GM21723 (cell line): ENCODE measurements at regions not wholly inside any gene's neighbourhood (a gene's known extent, or its start where the extent isn't known, plus 50 kb on each side); places are given as distances from the start of the nearest gene placed in this dataset.
"Not testable (repeated sequence)": the region's sequence is repeated elsewhere in the genome, so short reads cannot be mapped to it uniquely, and the experiment has no call there.

Experiments
- ATAC-seq: cut with Tn5 transposase; IDR thresholded peaks from one replicate; pipeline ENCODE4 v1.9.1; 2021; ENCODE audit warnings: mild to moderate bottlenecking, moderate library complexity; ENCODE audit not compliant: unreplicated experiment

DNA sequence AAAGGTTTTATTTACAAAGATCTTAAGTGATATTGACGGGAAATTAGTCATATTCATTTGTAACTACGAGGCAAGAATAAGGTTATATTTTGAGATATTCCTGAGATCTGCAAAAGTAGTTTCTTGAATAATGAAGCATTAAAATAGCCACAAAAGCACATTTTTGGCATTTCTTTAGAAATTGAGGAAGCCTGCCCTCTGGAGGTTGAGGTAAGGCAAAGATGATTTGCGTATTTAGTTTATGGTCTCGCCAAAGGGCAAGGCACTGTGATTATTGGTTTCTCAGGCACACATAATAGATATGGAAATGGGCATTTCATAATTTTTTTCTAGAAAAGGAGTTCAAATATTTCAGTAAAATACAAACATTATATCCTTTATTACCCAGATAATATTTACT lies 143.7 kb upstream of the RPRM start:
- no peak for ATAC-seq

DNA sequence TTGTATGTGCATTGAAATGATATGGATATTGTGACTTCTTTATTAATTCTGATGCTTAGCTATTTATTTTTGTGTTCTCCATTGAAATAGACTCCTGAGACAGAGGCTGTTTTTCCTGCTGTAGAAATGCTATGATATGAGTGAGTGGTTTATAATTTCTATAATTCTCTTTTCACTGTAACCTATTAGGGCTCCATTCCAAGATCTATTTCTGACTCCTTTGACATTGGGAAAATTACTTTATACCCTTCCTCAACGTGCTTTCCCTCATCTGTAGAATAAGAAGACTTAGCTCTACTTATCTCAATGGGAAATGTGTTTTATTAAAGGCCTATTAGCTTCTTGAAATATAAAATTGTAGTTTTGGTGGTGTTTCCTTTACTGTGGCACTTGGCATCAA lies 144.5 kb upstream of the RPRM start:
- no peak for ATAC-seq

DNA sequence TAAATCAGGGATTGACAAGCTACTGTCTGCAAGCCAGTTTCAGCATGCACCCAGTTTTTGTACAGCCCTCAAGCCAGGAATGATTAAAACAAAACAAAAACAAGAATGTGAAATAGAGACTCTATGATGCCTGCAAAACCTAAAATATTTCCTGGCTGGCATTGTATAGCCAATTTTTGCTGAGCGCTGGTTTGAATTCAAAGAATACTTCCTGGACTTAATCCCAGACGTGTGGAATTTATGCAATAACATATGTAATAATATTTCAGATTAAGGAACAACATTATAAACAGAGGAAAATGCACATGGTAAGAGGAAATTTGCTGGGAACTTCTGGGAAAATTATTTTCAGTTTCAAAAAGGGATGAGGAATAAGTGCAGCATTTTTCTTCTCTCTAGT lies 148.1 kb upstream of the RPRM start:
- ATAC-seq, result no peak

DNA sequence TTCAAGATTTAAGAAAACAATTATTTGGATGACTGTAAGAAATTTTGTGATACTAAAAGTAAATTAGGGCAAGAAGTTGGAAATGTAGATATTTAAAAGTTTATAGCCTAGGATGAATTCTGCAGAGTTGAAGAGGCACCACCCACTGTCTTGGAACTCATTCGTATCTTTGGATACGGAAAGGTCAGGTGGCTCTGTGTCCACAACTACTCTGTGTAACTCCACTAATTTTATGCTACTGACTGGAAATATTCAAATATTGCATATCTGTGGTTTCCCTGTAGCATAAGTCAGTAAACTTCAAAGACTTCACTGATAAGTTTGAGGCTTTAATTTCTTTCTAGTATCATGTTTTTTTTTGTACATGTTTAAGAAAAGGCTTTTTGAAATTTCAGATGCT lies 156.9 kb upstream of the RPRM start:
- no peak for ATAC-seq

DNA sequence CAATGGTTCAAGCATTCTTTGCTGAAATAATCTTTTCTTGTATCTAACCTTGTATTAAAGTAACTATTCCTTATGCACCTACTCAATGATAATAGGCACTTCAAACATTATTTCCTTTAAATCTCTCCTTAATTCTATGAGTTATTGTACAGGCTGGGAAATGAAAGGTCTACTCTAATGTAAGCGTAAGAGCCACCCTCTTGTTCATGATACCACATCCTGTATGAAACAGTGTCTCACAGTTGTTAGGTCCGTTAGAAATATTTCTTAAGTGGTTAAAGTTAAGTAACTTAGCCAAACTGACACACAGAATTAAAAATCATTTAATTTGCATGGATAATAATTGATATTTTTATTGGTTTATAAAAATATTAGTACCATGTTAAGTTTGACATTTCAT lies 162.5 kb upstream of the RPRM start:
- ATAC-seq, result no peak

DNA sequence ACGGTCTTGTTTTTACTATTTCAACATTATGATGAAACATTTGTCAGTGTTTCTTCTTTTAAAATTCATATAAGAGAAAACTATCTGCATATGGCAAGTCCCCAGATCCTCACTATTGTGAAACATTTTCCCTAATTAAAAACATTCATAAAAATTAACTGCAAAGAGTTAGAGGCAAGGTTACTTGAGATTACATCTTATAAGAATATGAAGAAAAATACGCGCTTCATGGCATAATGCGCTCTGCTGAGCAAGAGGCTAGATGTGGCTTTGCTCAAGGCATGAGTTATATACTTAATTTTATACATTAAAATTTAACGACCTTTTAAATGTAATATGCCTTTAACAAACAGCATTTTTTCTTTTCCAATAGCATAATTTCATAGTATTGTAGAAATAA lies 166.4 kb upstream of the RPRM start:
- no peak for ATAC-seq

DNA sequence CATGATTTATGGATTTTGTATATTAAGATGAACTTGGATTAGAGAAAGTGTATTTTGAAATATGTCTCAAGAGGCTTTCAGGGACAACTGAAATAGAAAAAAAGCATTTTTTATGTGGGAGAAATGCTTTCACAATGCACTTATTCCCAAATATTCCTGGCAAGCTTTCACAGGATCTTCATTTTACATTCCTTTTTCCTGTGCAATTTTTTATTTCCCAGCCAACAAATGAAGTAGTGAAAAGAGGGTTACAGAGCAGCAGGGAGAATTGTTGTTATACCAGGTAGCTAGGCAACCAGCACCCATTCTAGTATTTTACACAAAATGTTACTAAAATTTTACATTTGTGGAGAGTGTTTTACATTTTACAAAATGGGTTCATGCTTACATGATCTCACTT lies 167.0 kb upstream of the RPRM start:
- no peak for ATAC-seq

DNA sequence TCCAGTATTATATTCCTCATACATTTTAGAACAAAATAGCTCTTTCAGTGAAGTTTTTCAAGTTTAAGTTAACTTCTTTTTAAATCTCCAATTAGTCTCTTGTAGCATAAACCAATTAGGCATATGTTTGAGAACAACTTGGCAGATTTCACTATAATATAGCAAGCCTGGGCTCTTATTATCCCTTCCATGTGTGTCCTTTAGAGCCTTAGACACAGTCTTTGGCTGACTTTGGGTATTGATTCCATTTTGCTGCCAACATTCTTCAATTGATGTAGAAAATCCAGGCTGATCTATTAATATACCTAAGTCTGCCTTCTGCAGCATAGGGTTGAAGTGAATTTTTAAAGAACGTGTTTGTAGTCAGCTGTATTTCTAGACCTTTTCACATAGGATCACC lies 179.1 kb upstream of the RPRM start:
- ATAC-seq, result no peak

DNA sequence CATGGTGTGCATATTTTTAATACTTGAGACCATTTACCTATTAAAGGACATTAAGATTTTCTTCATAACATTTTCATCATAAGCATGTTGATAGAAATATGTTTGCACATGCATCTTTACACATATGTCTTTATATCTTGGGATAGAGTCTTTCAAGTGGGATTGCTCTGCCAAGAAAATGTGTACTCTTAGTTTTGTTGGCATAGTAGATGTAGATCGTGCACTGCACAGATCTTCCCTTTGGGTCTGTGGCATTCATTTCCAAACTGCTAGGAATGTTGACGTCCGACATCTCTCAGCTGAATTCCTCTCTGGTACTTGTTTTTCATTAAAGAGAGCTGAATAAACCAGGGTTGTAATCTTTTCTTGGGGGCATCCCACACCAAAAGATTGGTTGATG lies 183.2 kb upstream of the RPRM start:
- no peak for ATAC-seq

DNA sequence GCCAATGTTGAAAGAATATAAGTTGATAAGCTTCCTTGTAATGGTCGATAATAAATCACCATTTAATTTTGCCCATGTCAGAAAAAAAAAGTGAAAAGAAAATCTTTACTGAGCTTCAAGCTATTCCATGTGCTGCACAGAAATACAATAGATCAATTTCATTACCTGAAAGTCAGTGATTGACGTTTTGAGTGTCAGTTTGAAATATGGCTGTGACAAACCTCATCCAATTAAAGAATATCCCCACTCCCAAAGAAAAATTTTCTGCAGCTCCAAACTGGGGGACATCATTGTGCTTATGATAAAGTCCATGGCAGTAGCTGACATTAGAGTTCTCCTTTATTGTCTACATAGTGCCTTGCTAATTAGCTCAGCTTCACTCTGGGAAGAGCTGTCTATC lies 184.8 kb upstream of the RPRM start:
- no peak for ATAC-seq

DNA sequence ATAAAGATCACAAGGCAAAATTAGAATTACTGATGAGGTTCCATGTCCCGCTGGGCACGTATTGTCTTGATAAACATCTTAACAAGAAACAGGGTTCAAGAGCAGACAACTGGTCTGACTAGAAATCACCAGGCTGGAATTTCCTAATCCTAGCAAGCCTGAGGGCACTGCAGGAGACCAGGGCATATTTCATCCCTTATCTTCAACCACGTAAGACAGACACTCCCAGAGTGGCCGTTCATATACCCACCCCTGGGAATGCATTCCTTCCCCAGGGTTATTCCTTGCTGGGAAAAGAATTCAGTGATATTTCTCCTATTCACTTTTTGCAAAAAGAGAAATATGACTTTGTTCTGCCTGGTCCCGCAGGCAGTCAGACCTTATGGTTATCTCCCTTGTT lies 185.4 kb upstream of the RPRM start:
- ATAC-seq, result not testable (repeated sequence)

DNA sequence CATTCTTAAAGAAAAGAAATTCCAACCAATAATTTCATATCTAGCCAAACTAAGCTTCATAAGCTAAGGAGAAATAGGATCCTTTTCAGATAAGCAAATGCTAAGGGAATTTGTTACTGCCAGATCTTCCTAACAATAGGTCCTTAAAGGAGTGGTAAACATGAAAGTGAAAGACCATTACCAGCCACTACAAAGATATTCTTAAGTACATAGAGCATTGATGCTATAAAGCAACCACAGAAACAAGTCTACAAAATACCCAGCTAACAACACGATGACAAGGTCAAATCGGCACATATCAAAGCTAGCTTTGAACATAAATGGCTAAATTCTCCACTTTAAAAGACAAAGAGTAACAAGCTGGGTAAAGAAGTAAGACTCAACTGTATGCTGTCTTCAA lies 188.9 kb upstream of the RPRM start:
- no peak for ATAC-seq

DNA sequence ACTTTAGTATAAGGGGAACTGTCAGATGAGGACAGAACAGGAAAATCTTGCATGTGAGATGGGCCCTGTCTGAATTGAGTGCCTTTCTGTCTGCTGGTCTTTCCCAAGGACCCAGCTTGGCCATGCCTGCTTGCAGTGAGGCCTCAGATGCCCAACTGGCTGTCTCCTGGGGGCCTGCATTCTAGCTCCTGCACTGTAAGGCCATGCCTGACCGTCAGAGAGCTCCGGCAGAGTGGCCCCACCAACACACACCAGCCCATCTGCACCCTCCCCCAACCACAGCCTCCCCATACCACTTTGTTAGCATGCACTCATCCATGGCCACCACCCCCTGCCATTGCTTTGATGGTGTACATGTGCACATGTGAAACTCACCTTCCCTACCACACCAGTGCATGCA lies 190.4 kb upstream of the RPRM start:
- no peak for ATAC-seq

DNA sequence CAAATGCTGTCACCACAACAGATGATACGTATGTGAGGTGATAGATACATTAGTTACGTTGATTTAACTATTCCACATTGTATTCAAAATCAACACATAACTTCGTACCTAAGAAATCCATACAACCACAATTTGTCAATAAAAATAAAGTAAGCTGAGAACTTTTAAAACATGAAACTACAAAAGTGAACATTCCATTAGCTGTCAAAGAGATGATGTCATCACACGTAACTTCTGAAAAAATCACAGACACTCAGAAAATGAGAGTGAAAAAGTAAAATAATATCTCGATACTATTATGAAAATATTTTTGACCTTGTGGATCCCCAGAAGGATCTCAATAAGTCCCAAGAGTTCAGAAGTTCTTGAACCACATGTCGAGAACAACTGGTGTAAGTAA lies 161.6 kb upstream of the GALNT13 start:
- no peak for ATAC-seq

DNA sequence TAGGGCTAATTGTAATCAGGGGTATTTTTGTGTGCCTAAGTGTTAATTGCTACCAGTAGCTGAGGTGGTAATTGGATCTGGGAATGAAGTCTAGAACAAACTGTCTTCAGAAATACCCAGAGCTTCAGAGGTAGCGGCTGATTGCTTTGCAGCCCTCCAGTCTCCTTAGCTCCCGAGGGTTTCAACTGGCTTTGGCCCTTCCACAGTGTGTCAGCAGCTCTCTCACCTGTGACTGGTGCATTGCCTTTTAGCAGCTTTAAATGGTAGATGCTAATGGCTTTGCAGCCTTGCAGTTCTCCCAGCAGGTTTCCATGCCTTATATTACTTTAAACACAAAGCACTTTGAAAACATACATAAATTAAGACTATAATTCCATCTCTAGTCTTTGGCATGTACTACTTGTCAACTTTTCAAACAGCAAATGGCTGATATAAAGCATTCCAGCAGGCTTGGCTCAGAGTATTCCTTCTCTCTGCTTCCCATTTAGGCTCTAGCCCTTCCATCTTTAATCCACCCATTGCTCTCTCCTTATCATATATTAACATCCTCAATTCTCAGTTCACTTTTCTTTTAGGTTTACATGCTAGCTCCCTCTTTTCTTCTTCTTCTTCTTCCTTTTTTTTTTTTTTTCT lies 156.4 kb upstream of the GALNT13 start:
- no peak for ATAC-seq

DNA sequence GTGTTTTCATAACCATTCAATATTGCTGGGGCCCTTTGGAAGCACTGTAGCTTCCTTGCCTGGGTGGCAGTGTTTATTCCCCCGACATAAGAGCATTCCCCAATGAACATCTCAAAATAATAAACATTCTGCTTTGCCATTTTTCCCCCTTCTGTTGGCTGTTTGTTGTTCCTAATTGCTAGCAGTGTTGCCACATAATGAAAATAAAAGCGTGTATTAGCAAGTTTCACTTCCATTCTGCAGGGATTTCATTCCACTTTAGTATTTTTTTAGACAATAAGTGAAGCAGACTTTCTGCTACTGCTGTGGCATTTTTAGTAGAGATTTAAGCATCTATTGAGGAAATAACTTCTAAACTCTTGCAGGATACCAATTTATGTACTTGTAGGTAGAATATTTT lies 154.7 kb upstream of the GALNT13 start:
- ATAC-seq, result no peak

DNA sequence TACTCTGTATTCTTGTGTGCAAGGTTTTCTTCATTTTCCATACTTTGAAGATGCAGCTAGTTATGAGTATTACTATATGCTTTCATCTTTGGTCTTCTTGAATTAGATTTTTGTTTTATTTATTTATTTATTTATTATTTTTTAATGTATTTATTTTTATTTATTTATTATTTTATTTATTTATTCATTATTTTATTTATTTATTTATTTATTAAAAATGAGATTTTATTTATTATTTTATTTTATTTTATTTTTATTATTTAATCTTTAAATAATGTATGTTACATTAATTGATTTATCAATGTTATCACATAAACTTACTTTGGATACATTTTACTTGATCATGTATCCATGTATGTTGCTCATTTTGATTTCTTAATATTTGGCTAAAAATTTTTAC lies 132.3 kb upstream of the GALNT13 start:
- no peak for ATAC-seq

DNA sequence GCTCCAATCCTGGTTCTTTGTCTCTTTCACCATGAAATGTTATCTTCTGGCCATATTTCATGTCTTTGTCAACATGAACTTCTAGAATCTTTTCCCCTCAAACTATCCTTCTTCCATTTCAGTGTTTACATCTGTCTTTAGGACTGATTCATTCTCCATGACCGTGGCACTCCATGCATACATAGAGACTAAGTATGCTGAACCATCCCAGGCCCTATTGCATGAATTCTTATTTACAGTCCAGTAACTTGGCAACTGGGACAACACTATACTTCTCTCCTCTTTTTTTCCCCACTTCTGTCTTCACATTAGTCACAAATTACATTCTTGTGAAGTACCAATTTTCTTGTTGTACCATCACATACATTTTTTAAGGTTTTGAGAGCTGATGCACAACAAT lies 109.8 kb upstream of the GALNT13 start:
- ATAC-seq, result no peak

DNA sequence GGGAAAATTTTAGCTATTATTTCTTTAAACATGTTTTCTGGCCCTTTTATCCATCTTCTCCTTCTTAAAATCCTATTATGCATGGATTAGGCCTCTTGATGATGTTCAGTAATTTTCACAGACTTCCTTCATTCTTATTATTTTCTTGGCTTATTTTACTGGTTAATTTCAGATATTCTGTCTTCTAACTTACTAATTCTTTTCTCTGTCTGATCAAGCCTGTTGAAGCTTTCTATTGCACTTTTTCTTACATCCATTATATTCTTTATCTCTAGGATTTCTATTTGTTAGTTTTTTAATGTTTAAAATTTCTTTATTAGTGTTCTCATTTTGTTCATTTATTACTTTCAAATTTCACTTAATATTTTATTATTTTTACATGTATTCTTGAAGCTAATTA lies 105.3 kb upstream of the GALNT13 start:
- ATAC-seq, result no peak

DNA sequence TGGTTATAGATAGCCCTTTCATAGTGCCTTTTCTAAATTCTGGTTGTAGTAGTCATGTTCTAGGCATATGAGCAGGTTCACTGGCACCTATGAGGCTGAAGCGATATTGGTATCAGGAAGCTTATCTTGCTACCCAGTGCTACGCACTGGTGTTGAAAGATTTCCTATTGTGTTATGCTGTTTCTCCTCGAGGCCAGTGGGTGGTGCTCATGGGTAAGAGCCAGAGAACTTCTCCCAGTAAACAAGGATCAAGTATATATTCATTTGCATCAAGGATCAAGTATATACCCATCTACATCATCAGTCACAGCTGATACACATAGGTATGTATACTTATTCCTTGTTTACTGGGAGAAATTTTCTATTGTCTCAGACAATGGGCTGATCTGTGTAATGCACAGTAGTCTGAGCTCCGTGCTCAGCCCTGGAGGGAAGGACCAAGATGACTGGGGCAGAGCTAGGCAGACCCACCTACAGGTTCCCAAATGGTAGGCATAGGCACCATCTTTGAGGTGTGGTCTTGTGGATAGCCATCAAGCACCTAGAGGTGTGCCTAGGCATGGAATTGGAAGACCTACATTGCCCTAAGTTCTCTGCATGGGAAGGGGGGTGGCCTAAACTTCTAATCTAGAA lies 101.2 kb upstream of the GALNT13 start:
- ATAC-seq, result no peak

DNA sequence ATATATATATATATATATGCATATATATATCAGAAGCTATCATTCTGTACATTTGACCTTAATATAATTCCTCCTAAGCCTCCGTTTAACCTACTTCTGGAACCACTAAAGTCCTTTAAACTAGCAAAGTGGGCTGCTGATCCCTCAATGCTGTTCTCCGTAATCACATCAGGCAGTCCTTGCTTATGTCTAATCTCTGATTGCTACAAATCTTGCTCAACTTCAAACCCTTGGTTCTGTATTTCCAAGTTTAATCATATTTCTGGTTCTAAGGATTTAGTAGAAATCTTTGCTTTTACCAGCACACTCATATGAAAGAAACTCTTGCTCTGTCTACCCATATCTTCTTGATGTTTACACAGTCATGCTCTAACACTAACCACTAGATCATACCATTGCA lies 91.5 kb upstream of the GALNT13 start:
- no peak for ATAC-seq

DNA sequence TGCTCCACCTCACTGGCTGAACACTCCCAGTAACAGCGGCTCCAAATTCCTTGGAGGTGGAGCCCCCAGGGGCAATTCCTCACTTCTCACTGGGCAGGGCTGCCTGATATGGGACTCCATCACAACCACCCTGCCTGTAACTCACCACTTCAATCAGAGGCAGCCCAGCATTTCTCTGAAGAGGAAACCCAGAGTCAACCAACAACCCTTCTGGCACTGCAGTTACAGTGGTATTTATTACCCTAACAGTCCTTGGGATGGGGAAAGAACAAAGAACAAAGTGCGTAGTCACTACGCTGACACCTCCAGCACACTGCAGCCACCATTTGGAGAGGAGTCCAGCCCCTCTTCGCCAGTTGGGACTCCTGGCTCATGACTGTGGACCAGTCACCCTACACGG lies 85.7 kb upstream of the GALNT13 start:
- no peak for ATAC-seq

DNA sequence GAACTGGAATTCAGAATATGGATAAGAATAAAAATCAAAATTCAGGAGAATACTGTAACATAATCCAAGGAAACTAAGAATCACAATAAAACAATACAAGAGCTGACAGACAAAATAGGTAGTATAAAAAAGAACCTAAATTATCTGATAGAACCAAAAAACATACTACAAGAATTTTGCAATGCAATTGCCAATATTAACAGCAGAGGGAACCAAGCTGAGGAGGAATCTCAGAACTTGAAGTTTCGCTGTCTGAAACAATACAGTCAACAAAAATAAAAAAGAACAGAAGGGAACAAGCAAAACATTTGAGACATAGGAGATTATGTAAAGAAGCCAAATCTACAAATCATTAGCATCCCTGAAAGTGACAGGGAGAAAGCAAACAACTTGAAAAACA lies 84.1 kb upstream of the GALNT13 start:
- ATAC-seq, result no peak
